ENCODE measurements at regions not wholly inside any gene's neighbourhood (a gene's known extent, or its start where the extent isn't known, plus 50 kb on each side); places are given as distances from the start of the nearest gene placed in this dataset.

- H3K9me1 ChIP-seq (replicated peaks; ENCODE audit: control insufficient read depth, extremely low read depth, insufficient read depth, low read length): no peaks in the 10 kb centered on the region
- H3K4me3 ChIP-seq (replicated peaks in 1 of 3; ENCODE audit: insufficient read depth in 1 of 3, low read depth in 1 of 3, low read length in 3 of 3): no peak overlapping the region
- BruUV-seq (replicated peaks): no TSS peak
- H3K36me3 ChIP-seq (ENCODE audit: control insufficient read depth in 2 of 2, extremely low read depth in 1 of 2, insufficient read depth in 2 of 2, low read length in 2 of 2): no peaks in the 10 kb centered on the region
- no peaks in the 10 kb centered on the region for H3K9me3 ChIP-seq (replicated peaks; ENCODE audit: control insufficient read depth, insufficient read depth, low read length)
- dilution Hi-C loops (cut with MboI; ENCODE audit: extremely low pct_ligation_motif_present, low sequenced_read_pairs) (no loop called here), intact Hi-C loops (cut with micrococcal nuclease) (loop anchor here (10.0 kb wide), 1 partner anchor 403 kb away; the partner anchor contains the start of gene ADRA1B)
- no peak for FAIRE-seq
- no peaks in the 10 kb centered on the region for H4K20me1 ChIP-seq (replicated peaks; ENCODE audit: control insufficient read depth, extremely low read depth, insufficient read depth, low read length)
- H3K27ac ChIP-seq (ENCODE audit: insufficient read depth, low read depth, low read length): no peak overlapping the region
- H3K4me1 ChIP-seq (ENCODE audit: control insufficient read depth, extremely low read depth, insufficient read depth, low read length): no peaks in the 10 kb centered on the region
- DNase-seq (ENCODE audit: low read depth, low spot score): no peak
- no peaks in the 10 kb centered on the region for H3K27me3 ChIP-seq (ENCODE audit: control insufficient read depth in 2 of 2, insufficient read depth in 2 of 2, low read length in 2 of 2)
- H3K4me2 ChIP-seq (ENCODE audit: insufficient read depth, low read length): no peak overlapping the region
- CTCF ChIA-PET: no interaction called here
- H2AFZ ChIP-seq (ENCODE audit: low read depth, low read length): no peak overlapping the region
- POLR2A ChIA-PET: no interaction called here
- no peak for TF ChIP-seq MAX (IDR thresholded peaks at IDR 0.05; ENCODE audit: insufficient read depth, insufficient read length)
- TF ChIP-seq POLR2AphosphoS5 (IDR thresholded peaks at IDR 0.05; ENCODE audit: insufficient read depth, low read depth, low read length): no peak
- no peak for TF ChIP-seq GATA2 (IDR thresholded peaks at IDR 0.05; ENCODE audit: insufficient read depth, insufficient read length, low read depth, low read length)
- no peak for TF ChIP-seq JUN (IDR thresholded peaks at IDR 0.05; ENCODE audit: borderline replicate concordance, insufficient read depth, insufficient read length, low read depth)
- no peak for TF ChIP-seq POLR2A (IDR thresholded peaks at IDR 0.05; ENCODE audit: low read depth, low read length)
- TF ChIP-seq FOS (IDR thresholded peaks at IDR 0.05; ENCODE audit: borderline replicate concordance, insufficient read depth, low read length): no peak
- TF ChIP-seq CTCF (IDR thresholded peaks at IDR 0.05; ENCODE audit: extremely low read depth in 1 of 2, insufficient read depth in 1 of 2, low read depth in 1 of 2, low read length in 2 of 2): no peak
- TF ChIP-seq EZH2 (IDR thresholded peaks at IDR 0.05; ENCODE audit: borderline replicate concordance, low read depth, low read length, severe bottlenecking): no peak
- no peak for TF ChIP-seq MYC (IDR thresholded peaks at IDR 0.05; ENCODE audit: low read depth, low read length)
- no peak overlapping the region for H3K9ac ChIP-seq (replicated peaks; ENCODE audit: extremely low read depth, insufficient read depth, low read length)
- no peaks in the 10 kb centered on the region for H3K79me2 ChIP-seq (ENCODE audit: control insufficient read depth, insufficient read depth, low read length)
These were observed 181.3 kb upstream of the IL12B start for GRCh38 chr5:159511570-159511969.
